Trophoblast cell (in vitro differentiated cells and primary cell): ENCODE measurements at regions not wholly inside any gene's neighbourhood (a gene's known extent, or its start where the extent isn't known, plus 50 kb on each side); places are given as distances from the start of the nearest gene placed in this dataset.

Experiments
- DNase-seq, 2 donors: peaks; one replicate each; pipeline ENCODE4 v3.0.0-alpha.2; 2016
- H2AFZ ChIP-seq: 2 replicates; pipeline ENCODE4 v1.6.1; 2013; ENCODE audit warnings: low read length, moderate library complexity, mild to moderate bottlenecking; ENCODE audit not compliant: insufficient read depth, poor library complexity
- H2AK5ac ChIP-seq: 2 replicates; pipeline ENCODE4 v1.6.1; 2013; ENCODE audit warnings: mild to moderate bottlenecking, low read length
- H2BK120ac ChIP-seq: 2 replicates; pipeline ENCODE4 v1.6.1; 2013; ENCODE audit warnings: low read length, mild to moderate bottlenecking, moderate library complexity; ENCODE audit not compliant: insufficient read depth, poor library complexity
- H2BK12ac ChIP-seq: 2 replicates; pipeline ENCODE4 v1.6.1; 2013; ENCODE audit warnings: mild to moderate bottlenecking, low read length, moderate library complexity
- H2BK5ac ChIP-seq: 2 replicates; pipeline ENCODE4 v1.6.1; 2013; ENCODE audit warnings: low read length, low read depth, moderate library complexity, mild to moderate bottlenecking; ENCODE audit not compliant: poor library complexity
- H3K14ac ChIP-seq: 2 replicates; pipeline ENCODE4 v1.6.1; 2013; ENCODE audit warnings: mild to moderate bottlenecking, low read length
- H3K18ac ChIP-seq: 2 replicates; pipeline ENCODE4 v1.6.1; 2013; ENCODE audit warnings: mild to moderate bottlenecking, low read length
- H3K23ac ChIP-seq: 2 replicates; pipeline ENCODE4 v1.6.1; 2013; ENCODE audit warnings: low read length
- H3K27ac ChIP-seq: 2 replicates; pipeline ENCODE4 v1.5.1; 2013; ENCODE audit warnings: low read depth, mild to moderate bottlenecking, inconsistent platforms, low read length, moderate library complexity
- H3K27me3 ChIP-seq: 2 replicates; pipeline ENCODE4 v1.6.1; 2013; ENCODE audit warnings: inconsistent platforms, mild to moderate bottlenecking, low read length, moderate library complexity; ENCODE audit not compliant: insufficient read depth
- H3K36me3 ChIP-seq, 2 experiments: 1 replicate in 1 of 2; 2 replicates in 1 of 2; pipeline ENCODE4 v1.6.1; 2013; ENCODE audit warnings: low read length in 2 of 2, mild to moderate bottlenecking in 2 of 2, moderate library complexity in 1 of 2; ENCODE audit not compliant: insufficient read depth in 2 of 2, control insufficient read depth in 1 of 2
- H3K4ac ChIP-seq: 2 replicates; pipeline ENCODE4 v1.6.1; 2013; ENCODE audit warnings: low read depth, mild to moderate bottlenecking, low read length, moderate library complexity
- H3K4me1 ChIP-seq, 2 experiments: 1 replicate in 1 of 2; 2 replicates in 1 of 2; pipeline ENCODE4 v1.6.1; 2013; ENCODE audit warnings: low read length in 2 of 2, mild to moderate bottlenecking in 2 of 2, moderate library complexity in 1 of 2; ENCODE audit not compliant: insufficient read depth in 2 of 2, control insufficient read depth in 1 of 2
- H3K4me2 ChIP-seq: 2 replicates; pipeline ENCODE4 v1.6.1; 2013; ENCODE audit warnings: inconsistent platforms, mild to moderate bottlenecking, low read length, moderate library complexity
- H3K4me3 ChIP-seq: 2 replicates; pipeline ENCODE4 v1.5.1; 2013; ENCODE audit warnings: mild to moderate bottlenecking, low read depth, low read length, inconsistent platforms
- H3K79me1 ChIP-seq: one replicate; pipeline ENCODE4 v1.6.1; 2013; ENCODE audit warnings: low read length
- H3K79me2 ChIP-seq: 2 replicates; pipeline ENCODE4 v1.6.1; 2013; ENCODE audit warnings: low read length, mild to moderate bottlenecking; ENCODE audit not compliant: control insufficient read depth, insufficient read depth, poor library complexity
- H3K9ac ChIP-seq: 2 replicates; pipeline ENCODE4 v1.6.1; 2013; ENCODE audit warnings: mild to moderate bottlenecking, low read length
- H3K9me3 ChIP-seq: 2 replicates; pipeline ENCODE4 v1.6.1; 2013; ENCODE audit warnings: low read depth, mild to moderate bottlenecking, control low read depth, inconsistent platforms, low read length; ENCODE audit not compliant: insufficient read depth
- H4K12ac ChIP-seq: 2 replicates; pipeline ENCODE4 v1.6.1; 2013; ENCODE audit warnings: low read depth, mild to moderate bottlenecking, low read length, moderate library complexity
- H4K8ac ChIP-seq: 2 replicates; pipeline ENCODE4 v1.6.1; 2013; ENCODE audit warnings: low read depth, mild to moderate bottlenecking, low read length, moderate library complexity
- H4K91ac ChIP-seq: one replicate; pipeline ENCODE4 v1.6.1; 2013; ENCODE audit warnings: low read depth, mild to moderate bottlenecking, low read length, moderate library complexity
- WGBS: extraction: QIAGEN DNeasy Blood & Tissue Kit; methylation state at CpG from one replicate; pipeline ENCODE4 v1.1.7; 2013; ENCODE audit warnings: missing lambda C conversion rate; ENCODE audit not compliant: insufficient read length, insufficient coverage; ENCODE audit errors: extremely low coverage; 5-methylcytosine and 5-hydroxymethylcytosine counted together

GRCh38 chr4:34250562-34250961 lies 1993.8 kb downstream of the ARAP2 start:
- H2BK12ac ChIP-seq: no peak overlapping the region
- H2BK5ac ChIP-seq: no peak overlapping the region
- H3K4ac ChIP-seq: no peak overlapping the region
- H3K4me1 ChIP-seq: no peaks in the 10 kb centered on the region
- no peak overlapping the region for H3K27ac ChIP-seq
- H3K4me2 ChIP-seq: no peak overlapping the region
- no peak overlapping the region for H3K9ac ChIP-seq
- no peaks in the 10 kb centered on the region for H3K9me3 ChIP-seq
- no peak overlapping the region for H3K18ac ChIP-seq
- DNase-seq: no peak
- H4K91ac ChIP-seq: no peak overlapping the region
- H3K79me2 ChIP-seq: no peaks in the 10 kb centered on the region
- H2AK5ac ChIP-seq: no peak overlapping the region
- no peak overlapping the region for H3K4me3 ChIP-seq
- no peak overlapping the region for H4K12ac ChIP-seq
- H3K36me3 ChIP-seq: no peaks in the 10 kb centered on the region
- no peak overlapping the region for H3K23ac ChIP-seq
- H3K27me3 ChIP-seq: no peaks in the 10 kb centered on the region
- H3K79me1 ChIP-seq: no peaks in the 10 kb centered on the region
- H2AFZ ChIP-seq: no peak overlapping the region
- H4K8ac ChIP-seq: no peak overlapping the region
- H2BK120ac ChIP-seq: no peak overlapping the region
- no CpG with 5 or more reads among the region's 1 CpG for WGBS
- no peak overlapping the region for H3K14ac ChIP-seq

DNA sequence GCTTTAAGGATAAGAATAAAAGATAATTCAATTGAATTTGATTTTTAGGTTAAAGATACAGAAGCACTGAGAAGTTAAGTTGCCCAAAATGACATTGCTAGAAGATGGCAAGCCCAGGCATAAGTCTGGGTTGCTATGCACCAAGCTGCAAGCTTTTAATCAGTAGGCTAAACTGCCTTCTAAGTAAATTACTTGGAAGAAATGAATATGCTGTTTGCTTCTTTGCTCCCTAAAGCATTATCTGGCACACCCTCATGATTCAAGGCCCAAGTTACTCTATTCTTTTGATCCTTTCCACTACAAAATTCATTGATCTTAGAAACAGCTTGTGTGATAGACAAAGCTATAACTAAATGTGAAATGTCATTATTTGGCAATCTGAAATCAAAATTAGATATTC lies 1991.1 kb downstream of the ARAP2 start:
- H3K9me3 ChIP-seq: no peaks in the 10 kb centered on the region
- no peak overlapping the region for H3K9ac ChIP-seq
- H2AFZ ChIP-seq: no peak overlapping the region
- no peaks in the 10 kb centered on the region for H3K27me3 ChIP-seq
- H2AK5ac ChIP-seq: no peak overlapping the region
- no peak overlapping the region for H3K23ac ChIP-seq
- no peak overlapping the region for H2BK5ac ChIP-seq
- no peak overlapping the region for H4K8ac ChIP-seq
- H3K14ac ChIP-seq: no peak overlapping the region
- H2BK120ac ChIP-seq: no peak overlapping the region
- no peak overlapping the region for H3K18ac ChIP-seq
- H2BK12ac ChIP-seq: no peak overlapping the region
- no peak overlapping the region for H3K4ac ChIP-seq
- no peaks in the 10 kb centered on the region for H3K79me1 ChIP-seq
- no peak for DNase-seq
- no peak overlapping the region for H3K27ac ChIP-seq
- no peak overlapping the region for H4K12ac ChIP-seq
- H3K79me2 ChIP-seq: no peaks in the 10 kb centered on the region
- no peak overlapping the region for H4K91ac ChIP-seq
- no peaks in the 10 kb centered on the region for H3K4me1 ChIP-seq
- H3K4me2 ChIP-seq: no peak overlapping the region
- H3K4me3 ChIP-seq: no peak overlapping the region
- no peaks in the 10 kb centered on the region for H3K36me3 ChIP-seq

DNA sequence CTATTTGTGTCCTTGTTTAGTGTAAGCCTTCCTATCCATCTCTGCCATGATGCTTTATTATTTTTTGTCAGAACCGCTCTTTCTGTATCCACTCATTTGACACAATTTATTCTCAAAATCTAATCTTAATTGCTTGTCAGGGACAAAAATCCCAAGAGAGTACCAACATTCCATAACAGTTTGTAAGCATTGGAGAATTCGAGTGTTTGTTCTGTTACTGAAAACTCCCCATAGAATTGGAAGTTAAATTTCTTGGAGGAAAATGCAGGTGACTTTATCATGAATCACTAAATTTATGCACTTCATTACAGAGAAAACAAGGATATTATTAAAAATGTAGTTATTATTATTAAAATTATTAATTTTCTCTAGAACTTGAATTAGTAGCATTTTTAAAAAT lies 1986.1 kb downstream of the ARAP2 start:
- Histone ChIP-seq H3K18ac (no peak overlapping the region), H4K8ac (no peak overlapping the region), H3K27ac (no peak overlapping the region), H3K27me3 (no peaks in the 10 kb centered on the region), H3K4me1 (no peaks in the 10 kb centered on the region), H4K12ac (no peak overlapping the region), H3K9me3 (peaks cover 1% of the 10 kb centered on the region), H3K14ac (no peak overlapping the region), H3K4ac (no peak overlapping the region), H2BK12ac (no peak overlapping the region), H3K79me2 (no peaks in the 10 kb centered on the region), H2BK5ac (no peak overlapping the region), H2BK120ac (no peak overlapping the region), H3K4me3 (no peak overlapping the region), H2AK5ac (no peak overlapping the region), H3K79me1 (no peaks in the 10 kb centered on the region), H3K4me2 (no peak overlapping the region), H4K91ac (no peak overlapping the region), H2AFZ (no peak overlapping the region), H3K9ac (no peak overlapping the region), H3K36me3 (no peaks in the 10 kb centered on the region), H3K23ac (no peak overlapping the region)
- no peak for DNase-seq
- no CpG with 5 or more reads among the region's 2 CpGs for WGBS

- H3K4me3 ChIP-seq: no peak overlapping the region
- H3K23ac ChIP-seq: peak overlapping the region; percentile 44
- no peak for DNase-seq
- H3K4ac ChIP-seq: no peak overlapping the region
- H2AFZ ChIP-seq: no peak overlapping the region
- no peaks in the 10 kb centered on the region for H3K79me1 ChIP-seq
- no peaks in the 10 kb centered on the region for H3K79me2 ChIP-seq
- no peak overlapping the region for H2BK12ac ChIP-seq
- no peaks in the 10 kb centered on the region for H3K27me3 ChIP-seq
- H3K4me1 ChIP-seq: no peaks in the 10 kb centered on the region
- no peak overlapping the region for H3K18ac ChIP-seq
- H3K4me2 ChIP-seq: no peak overlapping the region
- no peak overlapping the region for H4K91ac ChIP-seq
- H3K27ac ChIP-seq: no peak overlapping the region
- H3K14ac ChIP-seq: no peak overlapping the region
- no peak overlapping the region for H4K8ac ChIP-seq
- WGBS: no CpG with 5 or more reads among the region's 2 CpGs
- H3K36me3 ChIP-seq: no peaks in the 10 kb centered on the region
- peaks cover 1% of the 10 kb centered on the region for H3K9me3 ChIP-seq
- H2BK120ac ChIP-seq: no peak overlapping the region
- H3K9ac ChIP-seq: no peak overlapping the region
- peak overlapping the region; percentile 27 for H4K12ac ChIP-seq
- H2BK5ac ChIP-seq: no peak overlapping the region
- H2AK5ac ChIP-seq: no peak overlapping the region
Observed at GRCh38 chr4:34261799-34262314, 1982.5 kb downstream of the ARAP2 start.
